H9 (cell line): ENCODE measurements at regions not wholly inside any gene's neighbourhood (a gene's known extent, or its start where the extent isn't known, plus 50 kb on each side); places are given as distances from the start of the nearest gene placed in this dataset.

Source experiments
- DNase-seq: peaks from one replicate; pipeline ENCODE4 v3.0.0-alpha.2; 2017
- H2AFZ ChIP-seq: one replicate; pipeline ENCODE4 v1.6.1; 2013; ENCODE audit warnings: mild to moderate bottlenecking, low read length, control low read depth, moderate library complexity
- H2AK5ac ChIP-seq: 2 replicates; pipeline ENCODE4 v1.6.1; 2013; ENCODE audit warnings: low read length, control low read depth, mixed read lengths; ENCODE audit not compliant: insufficient read length
- H2BK120ac ChIP-seq: one replicate; pipeline ENCODE4 v1.6.1; 2013; ENCODE audit warnings: low read depth, mild to moderate bottlenecking, low read length, control low read depth, inconsistent platforms; ENCODE audit not compliant: poor library complexity, severe bottlenecking
- H2BK12ac ChIP-seq: 2 replicates; pipeline ENCODE4 v1.6.1; 2013; ENCODE audit warnings: low read length, control low read depth, mixed read lengths, low read depth; ENCODE audit not compliant: insufficient read length
- H2BK15ac ChIP-seq: 2 replicates; pipeline ENCODE4 v1.6.1; 2013; ENCODE audit warnings: low read depth, low read length, control low read depth
- H2BK20ac ChIP-seq: one replicate; pipeline ENCODE4 v1.6.1; 2013; ENCODE audit warnings: low read depth, mild to moderate bottlenecking, low read length, control low read depth, inconsistent platforms; ENCODE audit not compliant: poor library complexity, severe bottlenecking
- H2BK5ac ChIP-seq: 2 replicates; pipeline ENCODE4 v1.6.1; 2013; ENCODE audit warnings: low read length, control low read depth, mixed read lengths; ENCODE audit not compliant: insufficient read length
- H3K14ac ChIP-seq: 2 replicates; pipeline ENCODE4 v1.6.1; 2013; ENCODE audit warnings: low read length, control low read depth; ENCODE audit not compliant: insufficient read depth
- H3K18ac ChIP-seq: 2 replicates; pipeline ENCODE4 v1.6.1; 2013; ENCODE audit warnings: low read depth, mild to moderate bottlenecking, mixed read lengths, low read length, control low read depth; ENCODE audit not compliant: insufficient read length
- H3K23ac ChIP-seq: 2 replicates; pipeline ENCODE4 v1.6.1; 2013; ENCODE audit warnings: low read length, control low read depth, mixed read lengths, low read depth; ENCODE audit not compliant: insufficient read length
- H3K23me2 ChIP-seq: 2 replicates; pipeline ENCODE4 v1.6.1; 2013; ENCODE audit warnings: low read depth, mild to moderate bottlenecking, mixed read lengths, low read length, control low read depth; ENCODE audit not compliant: insufficient read length, poor library complexity, severe bottlenecking
- H3K27ac ChIP-seq: 2 replicates; pipeline ENCODE4 v1.5.1; 2013; ENCODE audit warnings: low read length, control low read depth, mixed read lengths, low read depth; ENCODE audit not compliant: insufficient read length
- H3K27me3 ChIP-seq: 2 replicates; pipeline ENCODE4 v1.6.1; 2013; ENCODE audit warnings: low read length, control low read depth, inconsistent platforms; ENCODE audit not compliant: insufficient read depth
- H3K4ac ChIP-seq: 2 replicates; pipeline ENCODE4 v1.6.1; 2013; ENCODE audit warnings: low read depth, mild to moderate bottlenecking, control low read depth, inconsistent platforms, low read length, moderate library complexity
- H3K4me1 ChIP-seq: 2 replicates; pipeline ENCODE4 v1.6.1; 2013; ENCODE audit warnings: low read length, control low read depth, inconsistent platforms; ENCODE audit not compliant: insufficient read depth
- H3K4me2 ChIP-seq: 2 replicates; pipeline ENCODE4 v1.6.1; 2013; ENCODE audit warnings: low read length, control low read depth, mixed read lengths; ENCODE audit not compliant: insufficient read length, insufficient read depth
- H3K56ac ChIP-seq: 2 replicates; pipeline ENCODE4 v1.6.1; 2013; ENCODE audit warnings: low read depth, mild to moderate bottlenecking, mixed read lengths, low read length, control low read depth; ENCODE audit not compliant: insufficient read length
- H3K79me1 ChIP-seq: 2 replicates; pipeline ENCODE4 v1.6.1; 2013; ENCODE audit warnings: low read depth, mild to moderate bottlenecking, moderate library complexity, low read length, control low read depth, inconsistent platforms; ENCODE audit not compliant: insufficient read depth, poor library complexity, severe bottlenecking
- H3K79me2 ChIP-seq: 2 replicates; pipeline ENCODE4 v1.6.1; 2013; ENCODE audit warnings: low read length, control low read depth, inconsistent platforms; ENCODE audit not compliant: insufficient read depth
- H3K9ac ChIP-seq: 2 replicates; pipeline ENCODE4 v1.6.1; 2013; ENCODE audit warnings: low read length, control low read depth, mixed read lengths; ENCODE audit not compliant: insufficient read length; ENCODE audit errors: extremely low read depth
- H3K9me3 ChIP-seq: one replicate; pipeline ENCODE4 v1.6.1; 2013; ENCODE audit warnings: low read depth, low read length, inconsistent platforms; ENCODE audit not compliant: control insufficient read depth
- H3T11ph ChIP-seq: one replicate; pipeline ENCODE4 v1.6.1; 2013; ENCODE audit warnings: mild to moderate bottlenecking, low read length, control low read depth, inconsistent platforms
- H4K20me1 ChIP-seq: one replicate; pipeline ENCODE4 v1.6.1; 2013; ENCODE audit not compliant: control insufficient read depth, insufficient read length, insufficient read depth
- H4K5ac ChIP-seq: 2 replicates; pipeline ENCODE4 v1.6.1; 2013; ENCODE audit warnings: low read depth, mild to moderate bottlenecking, mixed read lengths, low read length, control low read depth; ENCODE audit not compliant: insufficient read length
- H4K8ac ChIP-seq: replicated peaks from 2 replicates; pipeline ENCODE4 v1.6.1; 2013; ENCODE audit warnings: low read length, control low read depth, mixed read lengths, low read depth; ENCODE audit not compliant: insufficient read length
- H4K91ac ChIP-seq: 2 replicates; pipeline ENCODE4 v1.6.1; 2013; ENCODE audit warnings: low read depth, mild to moderate bottlenecking, moderate library complexity, mixed read lengths, low read length, control low read depth; ENCODE audit not compliant: insufficient read length
- H3K27ac Mint-ChIP-seq, 3 experiments: 2 replicates in 2 of 3; 3 replicates in 1 of 3; pipeline ENCODE4 v1.8.0; 2020 to 2021; ENCODE audit warnings: mixed read lengths in 3 of 3, mild to moderate bottlenecking in 1 of 3, moderate library complexity in 1 of 3
- H3K27me3 Mint-ChIP-seq: 2 replicates; pipeline ENCODE4 v1.8.0; 2021; ENCODE audit warnings: low read depth, mild to moderate bottlenecking, moderate library complexity, mixed read lengths
- H3K36me3 Mint-ChIP-seq, 3 experiments: 2 replicates in 2 of 3; 3 replicates in 1 of 3; pipeline ENCODE4 v1.8.0; 2020 to 2021; ENCODE audit warnings: low read depth in 3 of 3, mixed read lengths in 3 of 3; ENCODE audit not compliant: insufficient read depth in 1 of 3
- H3K4me1 Mint-ChIP-seq, 2 experiments: 2 replicates each; pipeline ENCODE4 v1.8.0; 2020; ENCODE audit warnings: mixed read lengths in 2 of 2
- H3K4me3 Mint-ChIP-seq, 2 experiments: 2 replicates in 1 of 2; 3 replicates in 1 of 2; pipeline ENCODE4 v1.8.0; 2020 to 2021; ENCODE audit warnings: mild to moderate bottlenecking in 2 of 2, mixed read lengths in 2 of 2, moderate library complexity in 1 of 2
- H3K9me3 Mint-ChIP-seq, 2 experiments: 2 replicates in 1 of 2; 3 replicates in 1 of 2; pipeline ENCODE4 v1.8.0; 2020; ENCODE audit warnings: mild to moderate bottlenecking in 2 of 2, mixed read lengths in 2 of 2, moderate library complexity in 1 of 2
- CTCF ChIP-seq: fragments of 200-600 bp; sonication (generic); conservative IDR thresholded peaks from 3 replicates; pipeline ENCODE4 v1.8.0; 2021; ENCODE audit warnings: antibody characterized with exemption, mild to moderate bottlenecking

GRCh38 chr15:91411586-91411985 is 311.5 kb downstream of the SV2B start:
- no peaks in the 10 kb centered on the region for H3K9me3 Mint-ChIP-seq
- no peak overlapping the region for H3K4me3 Mint-ChIP-seq
- H3K27ac ChIP-seq: no peak overlapping the region
- no peaks in the 10 kb centered on the region for H3K27me3 Mint-ChIP-seq
- H2BK5ac ChIP-seq: no peak overlapping the region
- H3K79me2 ChIP-seq: no peaks in the 10 kb centered on the region
- no peak overlapping the region for H3K27ac Mint-ChIP-seq
- no peak overlapping the region for H2BK12ac ChIP-seq
- H3K23ac ChIP-seq: no peak overlapping the region
- no peak overlapping the region for H4K91ac ChIP-seq
- H3K36me3 Mint-ChIP-seq: no peaks in the 10 kb centered on the region
- no peak overlapping the region for H3K18ac ChIP-seq
- no peaks in the 10 kb centered on the region for H3K27me3 ChIP-seq
- H3K56ac ChIP-seq: no peak overlapping the region
- H3K79me1 ChIP-seq: no peaks in the 10 kb centered on the region
- H3K23me2 ChIP-seq: no peaks in the 10 kb centered on the region
- no peak overlapping the region for H3T11ph ChIP-seq
- no peaks in the 10 kb centered on the region for H3K9me3 ChIP-seq
- no peak for TF ChIP-seq CTCF
- H4K5ac ChIP-seq: no peak overlapping the region
- no peak overlapping the region for H2BK20ac ChIP-seq
- H4K20me1 ChIP-seq: no peaks in the 10 kb centered on the region
- H2BK15ac ChIP-seq: no peak overlapping the region
- no peak for DNase-seq
- H3K4ac ChIP-seq: no peak overlapping the region
- no peak overlapping the region for H4K8ac ChIP-seq
- H3K4me2 ChIP-seq: no peak overlapping the region
- H3K14ac ChIP-seq: no peak overlapping the region
- no peak overlapping the region for H3K9ac ChIP-seq
- no peak overlapping the region for H2AK5ac ChIP-seq
- peaks cover 3 to 5% of the 10 kb centered on the region in 2 experiments; a peak in 3 of 4 replicates for H3K4me1 Mint-ChIP-seq
- no peaks in the 10 kb centered on the region for H3K4me1 ChIP-seq
- H2BK120ac ChIP-seq: no peak overlapping the region
- H2AFZ ChIP-seq: no peak overlapping the region
